Stomach smooth muscle (tissue), 2 donors: ENCODE measurements at regions not wholly inside any gene's neighbourhood (a gene's known extent, or its start where the extent isn't known, plus 50 kb on each side); places are given as distances from the start of the nearest gene placed in this dataset.

Source experiments
- H3K27ac ChIP-seq: one replicate; pipeline ENCODE4 v1.7.0; 2013; ENCODE audit warnings: mild to moderate bottlenecking, low read length, inconsistent platforms
- H3K27me3 ChIP-seq, 2 donors: one replicate each; pipeline ENCODE4 v1.7.0; 2013; ENCODE audit warnings: low read length in 2 of 2; ENCODE audit not compliant: insufficient read depth in 2 of 2, control insufficient read depth in 1 of 2
- H3K36me3 ChIP-seq, 2 donors: one replicate each; pipeline ENCODE4 v1.7.0; 2013; ENCODE audit warnings: low read length in 2 of 2; ENCODE audit not compliant: control insufficient read depth in 2 of 2, insufficient read depth in 2 of 2
- H3K4me1 ChIP-seq: one replicate; pipeline ENCODE4 v1.7.0; 2013; ENCODE audit warnings: low read length; ENCODE audit not compliant: control insufficient read depth, insufficient read depth
- H3K4me3 ChIP-seq, 2 donors: one replicate each; pipeline ENCODE4 v1.7.0; 2013; ENCODE audit warnings: low read length in 2 of 2
- H3K9ac ChIP-seq, 2 donors: one replicate each; pipeline ENCODE4 v1.7.0; 2013; ENCODE audit warnings: low read length in 2 of 2, mild to moderate bottlenecking in 1 of 2
- H3K9me3 ChIP-seq, 2 donors: one replicate each; pipeline ENCODE4 v1.7.0; 2013; ENCODE audit warnings: low read length in 2 of 2; ENCODE audit not compliant: control insufficient read depth in 2 of 2
- donor health status: healthy.
- donor health status: Pancreatic carcinoma.

DNA sequence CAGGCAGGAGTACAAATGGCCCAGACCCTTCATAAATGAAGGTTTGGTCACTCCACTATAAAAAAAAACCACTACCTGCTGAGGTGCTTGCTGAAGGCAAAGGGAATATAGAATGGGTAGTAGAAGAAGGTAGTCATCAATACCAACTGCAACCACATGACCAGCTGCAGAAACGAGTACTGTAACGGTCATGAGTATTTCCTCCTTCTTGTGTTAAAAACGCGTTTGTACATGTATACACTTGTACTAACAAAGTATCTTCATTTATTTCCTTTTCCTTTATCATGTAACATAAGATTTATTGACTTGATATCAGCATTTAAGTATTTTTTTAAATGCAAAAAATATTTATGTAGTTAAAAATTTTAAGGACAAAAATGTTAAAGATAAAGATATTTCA is 238.6 kb downstream of the TFAP2B start:
- Histone ChIP-seq H3K27me3 (no peaks in the 10 kb centered on the region), H3K9ac (no peak overlapping the region), H3K27ac (no peak overlapping the region), H3K9me3 (peaks cover 0 to 9% of the 10 kb centered on the region in 2 donors), H3K4me3 (no peak overlapping the region), H3K36me3 (no peaks in the 10 kb centered on the region), H3K4me1 (no peaks in the 10 kb centered on the region)

DNA sequence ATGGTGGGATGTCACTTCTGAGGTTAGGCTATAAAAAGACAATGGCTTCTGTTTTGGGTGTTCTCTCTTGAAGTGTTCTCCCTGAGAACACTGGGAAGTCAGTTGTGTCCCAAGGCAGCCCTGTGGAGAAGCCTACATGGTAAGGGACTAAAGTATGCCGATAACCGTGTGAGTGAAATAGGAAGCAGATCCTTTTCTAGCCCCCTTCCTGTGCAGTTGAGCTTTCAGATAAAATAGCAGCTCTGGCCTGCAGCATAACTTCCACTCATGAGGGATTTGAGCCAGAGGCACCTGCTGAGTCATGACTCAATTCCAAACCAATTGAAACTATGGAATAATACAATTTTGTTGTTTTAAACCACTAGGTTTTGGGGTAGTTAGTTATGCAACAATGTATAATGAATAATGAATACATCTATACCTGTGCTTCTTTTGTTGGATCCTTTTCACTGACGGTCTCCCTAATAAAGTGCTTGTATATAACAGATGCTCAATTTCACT is 241.6 kb downstream of the TFAP2B start:
- H3K27me3 ChIP-seq = no peaks in the 10 kb centered on the region
- H3K36me3 ChIP-seq = no peaks in the 10 kb centered on the region
- H3K4me3 ChIP-seq = no peak overlapping the region
- no peak overlapping the region for H3K9ac ChIP-seq
- H3K9me3 ChIP-seq = peaks cover 0 to 4% of the 10 kb centered on the region in 2 donors
- no peak overlapping the region for H3K27ac ChIP-seq
- H3K4me1 ChIP-seq = no peaks in the 10 kb centered on the region

DNA sequence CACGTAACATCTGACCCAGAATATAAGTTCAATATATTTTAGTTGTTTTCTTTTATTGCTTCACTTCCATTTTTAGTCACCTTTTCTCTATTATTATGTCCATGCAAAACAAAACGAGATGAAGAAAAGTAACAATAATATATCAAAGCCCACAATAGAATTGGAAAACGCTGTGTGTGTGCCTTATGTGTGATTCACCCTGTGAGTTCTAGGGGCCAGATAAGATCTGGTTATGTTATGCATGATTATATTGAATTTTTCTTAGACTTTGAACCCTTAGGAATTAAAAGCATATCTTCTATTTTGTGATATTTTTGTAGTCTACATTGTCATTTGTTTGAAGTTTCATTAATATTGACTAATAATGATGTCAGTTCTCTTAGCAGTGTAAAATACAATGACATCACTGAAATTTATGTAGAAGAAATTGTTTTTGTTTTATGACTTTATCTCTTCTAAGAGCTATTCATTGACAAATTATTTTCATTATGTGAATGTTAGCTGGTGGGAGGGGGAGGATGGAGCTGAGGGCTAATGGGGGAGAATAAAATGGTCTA is 243.6 kb downstream of the TFAP2B start:
- Histone ChIP-seq H3K27me3 (no peaks in the 10 kb centered on the region), H3K9ac (no peak overlapping the region), H3K27ac (no peak overlapping the region), H3K4me3 (no peak overlapping the region), H3K9me3 (no peaks in the 10 kb centered on the region), H3K4me1 (no peaks in the 10 kb centered on the region), H3K36me3 (no peaks in the 10 kb centered on the region)

- Histone ChIP-seq H3K4me3 (no peak overlapping the region), H3K36me3 (no peaks in the 10 kb centered on the region), H3K4me1 (no peaks in the 10 kb centered on the region), H3K9ac (no peak overlapping the region), H3K27me3 (no peaks in the 10 kb centered on the region), H3K27ac (no peak overlapping the region), H3K9me3 (no peaks in the 10 kb centered on the region)
Observed at GRCh38 chr6:51077821-51078518, 259.3 kb downstream of the TFAP2B start.

GRCh38 chr6:51090343-51090742 is 271.7 kb downstream of the TFAP2B start:
- no peaks in the 10 kb centered on the region for H3K4me1 ChIP-seq
- no peaks in the 10 kb centered on the region for H3K36me3 ChIP-seq
- H3K27me3 ChIP-seq = no peaks in the 10 kb centered on the region
- no peak overlapping the region for H3K27ac ChIP-seq
- H3K9ac ChIP-seq = no peak overlapping the region
- no peaks in the 10 kb centered on the region for H3K9me3 ChIP-seq
- no peak overlapping the region for H3K4me3 ChIP-seq

GRCh38 chr6:51093871-51094270 is 275.2 kb downstream of the TFAP2B start:
- no peaks in the 10 kb centered on the region for H3K27me3 ChIP-seq
- no peak overlapping the region for H3K4me3 ChIP-seq
- no peaks in the 10 kb centered on the region for H3K36me3 ChIP-seq
- no peak overlapping the region for H3K9ac ChIP-seq
- no peaks in the 10 kb centered on the region for H3K9me3 ChIP-seq
- no peak overlapping the region for H3K27ac ChIP-seq
- H3K4me1 ChIP-seq = no peaks in the 10 kb centered on the region

- Histone ChIP-seq H3K27ac (no peak overlapping the region), H3K36me3 (no peaks in the 10 kb centered on the region), H3K4me1 (no peaks in the 10 kb centered on the region), H3K9me3 (no peaks in the 10 kb centered on the region), H3K4me3 (no peak overlapping the region), H3K27me3 (no peaks in the 10 kb centered on the region), H3K9ac (no peak overlapping the region)
Observed at GRCh38 chr6:51094271-51094670, 275.6 kb downstream of the TFAP2B start.

DNA sequence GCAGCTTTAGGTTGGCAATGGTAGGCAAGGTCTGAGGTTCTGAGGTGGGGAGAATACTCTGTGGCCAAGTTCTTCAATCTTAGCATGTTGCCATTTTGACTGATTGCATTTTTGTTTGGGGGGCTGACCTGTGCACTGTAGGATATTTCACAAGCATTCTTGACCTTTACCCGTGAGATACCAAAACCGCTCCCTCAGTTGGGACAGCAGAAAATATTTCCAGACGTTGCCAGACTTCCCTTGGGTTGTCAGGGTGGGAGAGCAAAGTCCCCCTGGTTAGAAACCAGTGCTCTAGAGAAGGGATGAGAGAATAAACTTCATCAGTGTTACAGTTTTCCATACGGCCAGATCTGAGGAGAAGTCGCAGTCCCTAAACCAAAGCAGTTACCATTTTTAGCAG is 279.6 kb downstream of the TFAP2B start:
- no peak overlapping the region for H3K27ac ChIP-seq

GRCh38 chr6:51098791-51099190 is 280.1 kb downstream of the TFAP2B start:
- Histone ChIP-seq H3K27me3 (no peaks in the 10 kb centered on the region), H3K27ac (no peak overlapping the region), H3K9ac (no peak overlapping the region), H3K9me3 (no peaks in the 10 kb centered on the region), H3K4me3 (no peak overlapping the region), H3K4me1 (no peaks in the 10 kb centered on the region), H3K36me3 (no peaks in the 10 kb centered on the region)

More for the DNA sequence above, 279.6 kb downstream of the TFAP2B start:
- Histone ChIP-seq H3K9me3 (no peaks in the 10 kb centered on the region), H3K9ac (no peak overlapping the region), H3K4me3 (no peak overlapping the region), H3K27me3 (no peaks in the 10 kb centered on the region), H3K36me3 (no peaks in the 10 kb centered on the region), H3K4me1 (no peaks in the 10 kb centered on the region)

- H3K9me3 ChIP-seq = no peaks in the 10 kb centered on the region
- H3K4me1 ChIP-seq = no peaks in the 10 kb centered on the region
- H3K9ac ChIP-seq = no peak overlapping the region
- H3K36me3 ChIP-seq = no peaks in the 10 kb centered on the region
- no peak overlapping the region for H3K27ac ChIP-seq
- no peak overlapping the region for H3K4me3 ChIP-seq
- H3K27me3 ChIP-seq = no peaks in the 10 kb centered on the region
Observed at GRCh38 chr6:51099201-51099600, 280.5 kb downstream of the TFAP2B start.

GRCh38 chr6:51105357-51105756 is 286.7 kb downstream of the TFAP2B start:
- Histone ChIP-seq H3K9ac (no peak overlapping the region), H3K4me3 (no peak overlapping the region), H3K27me3 (no peaks in the 10 kb centered on the region), H3K36me3 (no peaks in the 10 kb centered on the region), H3K9me3 (peaks cover 0 to 2% of the 10 kb centered on the region in 2 donors), H3K27ac (no peak overlapping the region), H3K4me1 (no peaks in the 10 kb centered on the region)
